ENCODE measurements at regions not wholly inside any gene's neighbourhood (a gene's known extent, or its start where the extent isn't known, plus 50 kb on each side); places are given as distances from the start of the nearest gene placed in this dataset.
"Not testable (repeated sequence)": the region's sequence is repeated elsewhere in the genome, so short reads cannot be mapped to it uniquely, and the experiment has no call there.

DNA sequence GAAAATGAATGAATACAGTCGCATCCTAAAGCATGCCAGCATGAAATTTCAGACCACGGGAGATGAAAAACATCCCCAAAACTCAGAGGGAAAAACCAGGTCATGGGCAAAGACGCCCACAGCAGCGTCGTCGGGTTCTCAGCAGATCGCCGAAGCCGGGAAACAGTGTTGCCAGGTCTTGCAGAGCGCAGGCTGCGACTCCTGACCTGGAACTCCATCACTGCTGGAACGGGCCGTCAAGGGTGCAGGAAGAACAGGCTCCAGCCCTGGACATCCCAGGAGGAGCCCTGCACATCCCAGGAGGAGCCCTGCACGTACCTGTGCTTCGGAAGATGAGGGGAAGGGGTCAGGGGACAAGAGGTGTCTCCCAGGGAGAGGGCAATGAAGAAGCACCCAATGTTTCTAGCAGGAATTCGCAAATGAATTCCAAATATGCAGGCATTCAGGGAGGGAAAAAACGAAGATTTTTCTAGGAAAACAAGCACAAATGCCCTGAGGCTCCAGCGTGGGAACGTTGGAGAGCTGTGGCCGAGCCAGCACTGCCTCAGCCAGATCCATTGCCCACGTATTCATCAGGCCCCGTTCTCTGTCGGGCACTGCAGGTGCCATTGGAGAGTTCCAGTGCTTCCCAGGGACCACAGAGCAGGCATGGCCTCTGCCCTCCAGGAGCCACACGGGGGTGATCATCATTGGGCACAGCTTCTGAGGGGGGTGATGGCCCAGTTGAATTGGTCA, 1110.4 kb downstream of the BRD1 start:
- WGBS, 4 donors = 71 to 75% (median 73%) methylated on average over 21 to 24 of the region's 24 CpGs
- TF ChIP-seq, protein P1, sequence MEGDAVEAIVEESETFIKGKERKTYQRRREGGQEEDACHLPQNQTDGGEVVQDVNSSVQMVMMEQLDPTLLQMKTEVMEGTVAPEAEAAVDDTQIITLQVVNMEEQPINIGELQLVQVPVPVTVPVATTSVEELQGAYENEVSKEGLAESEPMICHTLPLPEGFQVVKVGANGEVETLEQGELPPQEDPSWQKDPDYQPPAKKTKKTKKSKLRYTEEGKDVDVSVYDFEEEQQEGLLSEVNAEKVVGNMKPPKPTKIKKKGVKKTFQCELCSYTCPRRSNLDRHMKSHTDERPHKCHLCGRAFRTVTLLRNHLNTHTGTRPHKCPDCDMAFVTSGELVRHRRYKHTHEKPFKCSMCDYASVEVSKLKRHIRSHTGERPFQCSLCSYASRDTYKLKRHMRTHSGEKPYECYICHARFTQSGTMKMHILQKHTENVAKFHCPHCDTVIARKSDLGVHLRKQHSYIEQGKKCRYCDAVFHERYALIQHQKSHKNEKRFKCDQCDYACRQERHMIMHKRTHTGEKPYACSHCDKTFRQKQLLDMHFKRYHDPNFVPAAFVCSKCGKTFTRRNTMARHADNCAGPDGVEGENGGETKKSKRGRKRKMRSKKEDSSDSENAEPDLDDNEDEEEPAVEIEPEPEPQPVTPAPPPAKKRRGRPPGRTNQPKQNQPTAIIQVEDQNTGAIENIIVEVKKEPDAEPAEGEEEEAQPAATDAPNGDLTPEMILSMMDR (IDR thresholded peaks at IDR 0.05) = no peak
- no peak for TF ChIP-seq POLR2A (IDR thresholded peaks at IDR 0.05)
- intact Hi-C loops (cut with DNase I) = no loop called here
- no peak overlapping the region for H3K4me3 ChIP-seq
- DNase-seq (peak in 1 of 5 donors; percentile 16), ATAC-seq (no peak)
- peaks cover 0 to 12% (median 0%) of the 10 kb centered on the region in 12 donors for H3K9me3 ChIP-seq
- H3K27ac ChIP-seq = no peak overlapping the region
- H3K4me1 ChIP-seq = no peaks in the 10 kb centered on the region
- no peaks in the 10 kb centered on the region for H3K27me3 ChIP-seq
- H3K36me3 ChIP-seq = no peaks in the 10 kb centered on the region

DNA sequence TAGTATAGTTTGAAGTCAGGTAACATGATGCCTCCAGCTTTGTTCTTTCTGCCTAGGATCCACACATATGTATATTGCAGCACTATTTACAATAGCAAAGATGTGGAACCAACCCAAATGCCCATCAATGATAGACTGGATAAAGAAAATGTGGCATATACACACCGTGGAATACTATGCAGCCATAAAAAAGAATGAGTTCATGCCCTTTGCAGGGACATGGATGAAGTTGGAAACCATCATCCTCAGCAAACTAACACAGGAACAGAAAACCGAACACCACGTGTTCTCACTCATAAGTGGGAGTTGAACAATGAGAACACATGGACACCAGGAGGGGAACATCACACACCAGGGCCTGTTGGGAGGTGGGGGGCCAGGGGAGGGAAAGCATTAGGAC, 1111.5 kb downstream of the BRD1 start:
- ATAC-seq; H3K27me3 ChIP-seq; intact Hi-C loops (cut with DNase I); H3K27ac ChIP-seq; H3K36me3 ChIP-seq; H3K4me1 ChIP-seq; DNase-seq; H3K4me3 ChIP-seq: not testable (repeated sequence)
- peaks cover 0 to 12% (median 0%) of the 10 kb centered on the region in 12 donors for H3K9me3 ChIP-seq
- 67 to 91% (median 87%) methylated on average over 3 of the region's 3 CpGs for WGBS, 4 donors

DNA sequence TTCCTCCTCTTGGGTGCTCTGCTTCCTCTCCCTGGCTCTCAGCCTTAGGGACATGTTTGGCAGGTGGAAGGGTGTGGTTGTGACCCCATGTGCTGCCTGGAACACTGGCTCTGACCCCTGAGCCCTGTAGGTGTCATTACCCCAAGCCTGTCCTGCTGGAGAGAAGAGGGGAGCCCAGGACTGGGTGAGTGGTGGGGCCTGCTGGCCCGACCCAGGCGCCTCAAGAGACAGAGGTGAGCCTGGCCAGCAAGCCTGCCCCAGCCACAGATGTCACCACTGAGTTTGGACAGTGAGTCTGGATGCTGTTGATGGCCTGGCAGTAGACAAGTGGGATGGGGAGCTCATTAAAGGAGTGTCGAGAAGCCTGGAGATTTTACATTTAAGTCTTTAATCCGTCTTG, 1112.2 kb downstream of the BRD1 start:
- Histone ChIP-seq H3K27ac (no peak overlapping the region), H3K36me3 (no peaks in the 10 kb centered on the region), H3K4me1 (no peaks in the 10 kb centered on the region), H3K4me3 (no peak overlapping the region), H3K9me3 (peaks cover 0 to 12% (median 0%) of the 10 kb centered on the region in 12 donors), H3K27me3 (no peaks in the 10 kb centered on the region)
- ATAC-seq (no peak), DNase-seq (peak in 1 of 5 donors; percentile 13)
- no peak for TF ChIP-seq POLR2A (IDR thresholded peaks at IDR 0.05)
- TF ChIP-seq, protein P1 (IDR thresholded peaks at IDR 0.05) = no peak
- WGBS, 4 donors = 74 to 92% (median 85%) methylated on average over 4 of the region's 4 CpGs
- intact Hi-C loops (cut with DNase I) = no loop called here

DNA sequence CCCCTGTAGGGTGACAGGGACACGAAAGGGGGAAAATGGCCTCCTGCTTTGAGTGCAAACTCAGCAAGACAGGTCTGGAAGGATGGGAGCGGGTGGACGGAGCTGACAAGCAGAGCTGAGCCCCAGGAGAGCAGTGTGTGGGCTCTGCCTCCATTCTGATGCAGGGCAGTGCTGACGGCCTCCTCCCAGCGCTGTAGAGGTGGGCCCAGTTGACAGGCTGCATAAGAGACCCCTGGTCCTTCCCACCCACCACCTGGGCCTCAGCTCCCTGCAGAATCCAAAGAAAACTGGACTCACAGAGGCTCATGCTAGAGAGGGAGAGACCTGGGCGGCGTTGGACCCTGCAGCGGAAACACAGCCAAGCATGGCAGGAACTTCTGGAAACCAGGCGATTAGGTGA, 1113.4 kb downstream of the BRD1 start:
- WGBS, 4 donors = 84 to 90% (median 87%) methylated on average over 9 of the region's 9 CpGs
- intact Hi-C loops (cut with DNase I) = no loop called here
- DNase-seq = peak in 1 of 5 donors; percentile 35

More for the DNA sequence above, 1113.4 kb downstream of the BRD1 start:
- TF ChIP-seq, protein P1 (IDR thresholded peaks at IDR 0.05) = no peak
- no peak for TF ChIP-seq POLR2A (IDR thresholded peaks at IDR 0.05)
- no peak for ATAC-seq
- Histone ChIP-seq H3K9me3 (peaks cover 0 to 12% (median 0%) of the 10 kb centered on the region in 12 donors), H3K4me3 (no peak overlapping the region), H3K27ac (no peak overlapping the region), H3K4me1 (no peaks in the 10 kb centered on the region), H3K36me3 (no peaks in the 10 kb centered on the region), H3K27me3 (no peaks in the 10 kb centered on the region)

Measured in heart left ventricle (tissue), 16 donors.